Right cardiac atrium (tissue), 5 donors: ENCODE measurements at regions not wholly inside any gene's neighbourhood (a gene's known extent, or its start where the extent isn't known, plus 50 kb on each side); places are given as distances from the start of the nearest gene placed in this dataset.

Source experiments
- ATAC-seq, 2 donors: fragments of 200-7000 bp; cut with Tn5 transposase; one replicate each; pipeline versions ENCODE4 v1.8.0 to v1.9.1; 2020; ENCODE audit warnings: moderate library complexity in 2 of 2, mild to moderate bottlenecking in 1 of 2
- DNase-seq, 3 donors: peaks; one replicate each; pipeline ENCODE4 v3.0.0-alpha.2; 2020
- H3K27ac ChIP-seq: one replicate; pipeline ENCODE4 v1.5.1; 2013; ENCODE audit warnings: mild to moderate bottlenecking, low read length, control low read depth, moderate library complexity
- H3K27me3 ChIP-seq: one replicate; pipeline ENCODE4 v1.6.1; 2013; ENCODE audit not compliant: control insufficient read depth, insufficient read depth
- H3K4me1 ChIP-seq: one replicate; pipeline ENCODE4 v1.6.1; 2013; ENCODE audit warnings: low read length; ENCODE audit not compliant: control insufficient read depth, insufficient read depth
- H3K4me3 ChIP-seq: one replicate; pipeline ENCODE4 v1.5.1; 2013; ENCODE audit warnings: low read length, control low read depth
- H3K9me3 ChIP-seq: one replicate; pipeline ENCODE4 v1.6.1; 2013; ENCODE audit warnings: low read length; ENCODE audit not compliant: control insufficient read depth
- WGBS: extraction: QIAGEN DNeasy Blood & Tissue Kit; methylation state at CpG from one replicate; pipeline ENCODE4 v1.1.7; 2013; 5-methylcytosine and 5-hydroxymethylcytosine counted together
- intact Hi-C, 4 donors: fragments of 100-400 bp; cut with DNase I; formaldehyde crosslinking; loops; one replicate each; pipeline versions ENCODE4 v1.11.0 to v1.14.0; 2022 to 2023
- donor health status: healthy with polysubstance abuse.
- donor health status: DM: no; HTN: yes; CAD: no.
- donor health status: DM: no; HTN: no; CAD: no.
- donor health status: DM: no; HTN: yes; CAD: no; lungs with severe emphysema.
- donor health status: DM: yes; HTN: yes; CAD: no.

GRCh38 chr6:2516059-2516458 is 234.7 kb downstream of the MYLK4 start:
- H3K9me3 ChIP-seq: peaks cover 3% of the 10 kb centered on the region
- DNase-seq (no peak), ATAC-seq (no peak)
- no peak overlapping the region for H3K27ac ChIP-seq
- no peak overlapping the region for H3K4me3 ChIP-seq
- peaks cover 3% of the 10 kb centered on the region for H3K4me1 ChIP-seq
- intact Hi-C loops: no loop called here
- no peaks in the 10 kb centered on the region for H3K27me3 ChIP-seq
- 94% methylated on average over 6 of the region's 6 CpGs for WGBS

DNA sequence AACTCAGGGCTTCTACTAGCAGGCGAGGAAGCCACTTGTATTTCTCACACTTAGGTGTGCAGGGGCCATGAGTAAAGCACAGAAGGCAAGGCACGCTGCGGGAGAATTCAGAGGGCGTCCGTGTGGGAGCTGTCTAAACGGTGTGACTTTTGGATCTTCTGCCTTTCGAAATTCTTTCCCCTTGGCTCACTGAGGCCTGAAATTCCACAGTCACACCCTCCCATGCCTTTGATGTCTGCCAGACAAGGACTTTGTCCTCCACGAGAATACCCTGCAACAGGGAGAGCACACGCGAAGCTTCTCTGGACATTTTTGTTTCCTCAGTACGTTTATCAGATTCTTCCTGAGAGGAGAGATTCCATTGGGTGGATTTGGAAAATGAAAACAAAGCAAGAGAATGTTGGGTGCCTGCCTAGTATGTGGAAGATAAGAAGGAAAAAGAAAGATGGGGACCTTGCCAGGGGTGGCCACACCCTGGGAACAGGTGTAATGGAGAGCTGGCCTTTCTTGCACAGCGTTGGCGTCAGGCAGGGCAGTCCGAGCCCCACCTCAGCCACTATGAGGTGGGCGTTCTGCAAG is 235.7 kb downstream of the MYLK4 start:
- peak; percentile 92 to 93 for ATAC-seq
- intact Hi-C loops: no loop called here
- WGBS: 56% methylated on average over 15 of the region's 15 CpGs

DNA sequence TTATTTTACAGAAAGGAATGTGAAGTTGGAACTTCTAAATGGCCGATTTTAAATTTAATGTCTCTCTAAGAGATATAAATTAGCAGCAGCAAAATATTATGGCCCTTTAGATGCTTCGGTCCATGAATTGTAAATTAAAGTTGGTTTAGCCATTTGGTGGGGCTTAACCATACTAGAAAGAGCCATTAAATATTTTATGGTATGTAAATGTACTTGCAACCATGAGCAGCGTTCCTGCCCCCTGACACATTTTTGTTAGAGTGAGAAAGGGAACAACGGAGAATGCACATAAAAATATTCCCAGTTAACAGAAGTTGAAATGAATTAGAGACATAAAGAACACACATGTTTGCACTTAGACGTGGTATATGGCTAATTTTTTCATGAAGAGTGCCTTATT is 237.9 kb downstream of the MYLK4 start:
- ATAC-seq (no peak), DNase-seq (no peak)
- WGBS: 86% methylated on average over 5 of the region's 5 CpGs
- Histone ChIP-seq H3K9me3 (no peaks in the 10 kb centered on the region), H3K27ac (no peak overlapping the region), H3K4me1 (peaks cover 3% of the 10 kb centered on the region), H3K4me3 (no peak overlapping the region), H3K27me3 (no peaks in the 10 kb centered on the region)
- intact Hi-C loops: no loop called here

More for the DNA sequence above, 235.7 kb downstream of the MYLK4 start:
- DNase-seq: peak; percentile 24 to 60 (median 57)
- Histone ChIP-seq H3K9me3 (no peaks in the 10 kb centered on the region), H3K4me1 (peaks cover 3% of the 10 kb centered on the region), H3K27ac (no peak overlapping the region), H3K27me3 (no peaks in the 10 kb centered on the region), H3K4me3 (no peak overlapping the region)

DNA sequence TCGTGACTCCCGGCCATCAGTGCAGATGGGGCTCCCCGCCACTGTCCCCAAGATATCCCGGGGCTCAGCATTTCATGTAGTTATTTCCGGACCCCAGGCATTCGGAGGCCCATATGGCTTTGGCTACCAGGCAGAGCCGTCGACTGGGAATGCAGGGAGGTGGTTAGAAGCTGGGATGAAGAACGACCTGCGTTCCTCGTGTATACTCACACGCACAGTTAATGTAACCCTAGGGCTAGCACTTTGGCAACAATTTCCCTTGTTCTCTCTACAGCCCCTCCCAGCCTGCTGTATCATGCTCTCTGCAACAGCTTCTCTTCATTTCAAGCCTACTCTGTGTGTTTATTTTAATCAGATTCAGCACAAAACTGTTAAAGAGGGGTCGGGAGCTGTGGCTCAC is 240.4 kb downstream of the MYLK4 start:
- H3K4me3 ChIP-seq: no peak overlapping the region
- DNase-seq (no peak), ATAC-seq (no peak)
- WGBS: 71% methylated on average over 13 of the region's 13 CpGs
- peaks cover 2% of the 10 kb centered on the region for H3K4me1 ChIP-seq
- no peak overlapping the region for H3K27ac ChIP-seq
- H3K27me3 ChIP-seq: no peaks in the 10 kb centered on the region
- H3K9me3 ChIP-seq: no peaks in the 10 kb centered on the region
- intact Hi-C loops: no loop called here

- ATAC-seq (peak in 1 of 2 donors; percentile 54), DNase-seq (peak in 1 of 3 donors; percentile 61)
- Histone ChIP-seq H3K9me3 (no peaks in the 10 kb centered on the region), H3K27me3 (no peaks in the 10 kb centered on the region), H3K4me1 (no peaks in the 10 kb centered on the region), H3K4me3 (peak overlapping the region; percentile 6), H3K27ac (no peak overlapping the region)
- intact Hi-C loops: no loop called here
- WGBS: 57% methylated on average over 16 of the region's 16 CpGs
Measured at GRCh38 chr6:2509711-2510110, 241.0 kb downstream of the MYLK4 start.

GRCh38 chr6:2508071-2508470 is 242.7 kb downstream of the MYLK4 start:
- H3K27me3 ChIP-seq: no peaks in the 10 kb centered on the region
- H3K27ac ChIP-seq: no peak overlapping the region
- DNase-seq: no peak
- H3K4me3 ChIP-seq: no peak overlapping the region
- intact Hi-C loops: no loop called here
- ATAC-seq: no peak
- WGBS: 78% methylated on average over 3 of the region's 3 CpGs
- no peaks in the 10 kb centered on the region for H3K9me3 ChIP-seq
- H3K4me1 ChIP-seq: no peaks in the 10 kb centered on the region

DNA sequence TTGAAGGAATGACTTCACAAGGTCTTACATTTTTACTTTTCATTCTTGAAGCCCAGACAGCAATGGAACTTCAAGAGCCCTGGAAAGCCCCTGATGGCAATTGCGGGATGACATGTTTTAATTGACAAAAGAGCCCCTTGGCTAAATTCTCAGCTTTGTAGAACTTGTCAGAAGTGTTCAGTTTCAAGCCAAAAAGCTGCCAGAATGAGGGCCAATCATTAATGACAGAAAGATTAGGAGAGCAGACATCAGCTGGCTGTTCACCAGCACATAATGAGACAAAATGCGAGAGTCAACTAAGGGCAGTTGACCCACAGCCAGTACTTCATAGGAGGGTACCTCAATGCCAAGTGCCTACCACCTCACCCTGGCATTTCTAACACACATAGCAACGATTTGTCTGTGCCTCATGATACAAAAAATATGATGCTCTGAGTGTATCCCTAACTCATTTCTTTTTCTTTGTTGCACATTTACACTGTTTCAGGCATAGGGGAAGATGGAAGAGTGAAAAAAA is 243.1 kb downstream of the MYLK4 start:
- Histone ChIP-seq H3K4me1 (no peaks in the 10 kb centered on the region), H3K27ac (no peak overlapping the region), H3K4me3 (no peak overlapping the region), H3K27me3 (no peaks in the 10 kb centered on the region), H3K9me3 (no peaks in the 10 kb centered on the region)
- ATAC-seq (peak; percentile 64 to 74), DNase-seq (no peak)
- intact Hi-C loops: no loop called here
- WGBS: 41% methylated on average over 3 of the region's 3 CpGs

DNA sequence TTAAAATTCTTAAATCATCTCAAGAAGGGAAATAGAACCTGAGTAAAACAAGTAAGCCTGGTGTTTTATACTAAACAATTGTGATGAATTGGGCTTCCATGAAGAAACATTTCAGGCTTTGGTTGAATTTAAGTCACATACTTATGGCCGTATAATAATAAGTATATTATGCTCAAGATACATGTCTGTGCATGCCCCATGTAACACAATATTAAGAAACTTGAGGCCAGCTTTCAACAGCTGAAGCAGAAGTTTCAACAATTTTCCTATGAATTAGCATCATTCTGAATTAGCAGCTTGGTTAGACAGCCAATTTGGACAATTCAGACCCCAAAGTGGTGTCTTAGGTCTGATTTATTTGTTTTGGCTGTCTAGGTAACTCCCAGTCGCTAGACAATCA is 243.7 kb downstream of the MYLK4 start:
- Histone ChIP-seq H3K4me1 (no peaks in the 10 kb centered on the region), H3K9me3 (no peaks in the 10 kb centered on the region), H3K27me3 (no peaks in the 10 kb centered on the region), H3K27ac (no peak overlapping the region), H3K4me3 (no peak overlapping the region)
- intact Hi-C loops: no loop called here
- no peak for ATAC-seq
- no peak for DNase-seq
- WGBS: 70% methylated on average over 2 of the region's 2 CpGs

DNA sequence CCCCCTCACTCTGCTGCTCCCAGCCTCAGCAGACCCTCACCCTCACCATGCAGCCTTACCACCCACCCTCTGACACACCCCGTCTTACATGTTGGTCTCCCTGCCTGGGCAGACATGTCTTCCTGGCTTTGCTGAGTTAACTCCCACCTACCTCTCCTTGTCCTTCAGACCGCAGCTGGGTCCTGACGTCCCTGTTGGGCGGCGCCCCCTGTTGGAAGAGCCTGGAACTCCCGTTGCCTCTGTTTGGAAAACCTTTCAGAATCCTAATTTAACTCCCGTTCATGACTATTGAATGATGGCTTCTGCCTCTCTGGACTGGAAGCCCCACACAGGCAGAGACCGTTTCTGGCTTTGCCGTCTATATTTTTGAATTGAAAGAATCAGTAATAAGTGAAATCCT is 245.1 kb downstream of the MYLK4 start:
- intact Hi-C loops: no loop called here
- ATAC-seq: peak; percentile 9 to 13

GRCh38 chr6:2504495-2505064 is 246.1 kb downstream of the MYLK4 start:
- Histone ChIP-seq H3K27ac (no peak overlapping the region), H3K4me3 (no peak overlapping the region), H3K27me3 (no peaks in the 10 kb centered on the region), H3K9me3 (no peaks in the 10 kb centered on the region), H3K4me1 (no peaks in the 10 kb centered on the region)
- no peak for ATAC-seq
- DNase-seq: no peak
- 71% methylated on average over 1 of the region's 1 CpG for WGBS
- intact Hi-C loops: no loop called here

More for the DNA sequence above, 245.1 kb downstream of the MYLK4 start:
- Histone ChIP-seq H3K9me3 (no peaks in the 10 kb centered on the region), H3K4me3 (no peak overlapping the region), H3K27ac (no peak overlapping the region), H3K4me1 (no peaks in the 10 kb centered on the region), H3K27me3 (no peaks in the 10 kb centered on the region)
- peak in 1 of 3 donors; percentile 61 for DNase-seq
- WGBS: 44% methylated on average over 9 of the region's 9 CpGs

- intact Hi-C loops: no loop called here
- Histone ChIP-seq H3K9me3 (no peaks in the 10 kb centered on the region), H3K4me3 (no peak overlapping the region), H3K27ac (no peak overlapping the region), H3K27me3 (no peaks in the 10 kb centered on the region), H3K4me1 (no peaks in the 10 kb centered on the region)
- WGBS: 30% methylated on average over 5 of the region's 5 CpGs
- DNase-seq: no peak
- ATAC-seq: peak in 1 of 2 donors; percentile 28
Measured at GRCh38 chr6:2503816-2504494, 246.8 kb downstream of the MYLK4 start.
